Panc1 (cell line): ENCODE measurements at regions not wholly inside any gene's neighbourhood (a gene's known extent, or its start where the extent isn't known, plus 50 kb on each side); places are given as distances from the start of the nearest gene placed in this dataset.

Experiments
- ATAC-seq: fragments of 200-7000 bp; cut with Tn5 transposase; 2 replicates; pipeline ENCODE4 v1.9.1; 2020; ENCODE audit warnings: mild to moderate bottlenecking, moderate library complexity
- BruUV-seq: library from RNA; stranded (reverse); fragments of 400-500 nt; replicated peaks from 2 replicates; lab custom pipeline; 2021; lab: Mats Ljungman, UMichigan
- CTCF ChIA-PET: fragments of 300-600 bp; sonication (Branson Sonifier 250); formaldehyde crosslinking; loops from one replicate; lab custom pipeline; 2022; ENCODE audit warnings: antibody characterized with exemption; lab: Charles Lee
- POLR2A ChIA-PET: fragments of 300-600 bp; sonication (Branson Sonifier 250); formaldehyde crosslinking; loops from one replicate; lab custom pipeline; 2022; ENCODE audit warnings: antibody characterized with exemption; lab: Charles Lee
- DNase-seq: peaks from one replicate; pipeline ENCODE4 v3.0.0-alpha.2; 2010; ENCODE audit warnings: low read depth, low spot score
- H3K27ac ChIP-seq: 2 replicates; pipeline ENCODE4 v1.5.1; 2011; ENCODE audit warnings: mild to moderate bottlenecking, low read length, inconsistent platforms
- H3K27me3 ChIP-seq: fragments of 200-500 bp; sonication (Bioruptor generic); 2 replicates; pipeline ENCODE4 v1.6.0; 2014; ENCODE audit warnings: low read length, inconsistent platforms; ENCODE audit not compliant: control insufficient read depth, insufficient read depth
- H3K36me3 ChIP-seq: fragments of 200-500 bp; sonication (Bioruptor generic); 2 replicates; pipeline ENCODE4 v1.5.1; 2014; ENCODE audit warnings: inconsistent platforms, mild to moderate bottlenecking, low read length, moderate library complexity; ENCODE audit not compliant: control insufficient read depth, insufficient read depth
- H3K4me1 ChIP-seq: 2 replicates; pipeline ENCODE4 v1.5.1; 2011; ENCODE audit warnings: inconsistent platforms, mild to moderate bottlenecking, low read length, moderate library complexity; ENCODE audit not compliant: control insufficient read depth, insufficient read depth
- H3K4me3 ChIP-seq, 2 experiments: 2 replicates each; pipeline ENCODE4 v1.5.1; 2011 to 2012; ENCODE audit warnings: low read depth in 2 of 2, low read length in 2 of 2, mild to moderate bottlenecking in 2 of 2, inconsistent platforms in 1 of 2, moderate library complexity in 1 of 2
- H3K9me3 ChIP-seq: fragments of 200-500 bp; sonication (Bioruptor generic); 2 replicates; pipeline ENCODE4 v1.5.1; 2014; ENCODE audit warnings: low read depth, mild to moderate bottlenecking, inconsistent platforms, low read length, moderate library complexity; ENCODE audit not compliant: control insufficient read depth, insufficient read depth
- POLR2AphosphoS5 ChIP-seq: IDR thresholded peaks from 2 replicates; pipeline ENCODE4 v1.6.1; 2012; ENCODE audit warnings: mild to moderate bottlenecking, low read depth, low read length, moderate library complexity
- SIN3A ChIP-seq: IDR thresholded peaks from 2 replicates; pipeline ENCODE4 v1.6.1; 2012; ENCODE audit warnings: low read depth, mild to moderate bottlenecking, low read length, moderate library complexity, borderline replicate concordance; ENCODE audit not compliant: insufficient read depth
- TCF7L2 ChIP-seq: IDR thresholded peaks from 2 replicates; pipeline ENCODE4 v1.6.1; 2011; ENCODE audit warnings: mild to moderate bottlenecking, low read depth, low read length, inconsistent platforms
- in situ Hi-C: cut with HindIII; loops from 2 replicates; pipeline ENCODE4 v1.10.0; 2016; ENCODE audit warnings: low sequenced_read_pairs, low pct_unique_long_range_greater_than_20kb
- intact Hi-C: fragments of 100-400 bp; cut with micrococcal nuclease; formaldehyde crosslinking; loops from one replicate; pipeline ENCODE4 v1.10.0; 2022; ENCODE audit not compliant: unreplicated experiment
- TF ChIP-seq, protein P1 (sequence below): fragments of 450-650 bp; IDR thresholded peaks from 2 replicates; pipeline ENCODE4 v1.5.1; 2017; ENCODE audit warnings: mild to moderate bottlenecking
- TF ChIP-seq, protein P2 (sequence below), 2 experiments: IDR thresholded peaks; 2 replicates each; pipeline ENCODE4 v1.6.1; 2011 to 2012; ENCODE audit warnings: low read depth in 2 of 2, control low read depth in 1 of 2, low read length in 1 of 2, mild to moderate bottlenecking in 1 of 2, moderate library complexity in 1 of 2; ENCODE audit not compliant: insufficient read depth in 1 of 2

DNA sequence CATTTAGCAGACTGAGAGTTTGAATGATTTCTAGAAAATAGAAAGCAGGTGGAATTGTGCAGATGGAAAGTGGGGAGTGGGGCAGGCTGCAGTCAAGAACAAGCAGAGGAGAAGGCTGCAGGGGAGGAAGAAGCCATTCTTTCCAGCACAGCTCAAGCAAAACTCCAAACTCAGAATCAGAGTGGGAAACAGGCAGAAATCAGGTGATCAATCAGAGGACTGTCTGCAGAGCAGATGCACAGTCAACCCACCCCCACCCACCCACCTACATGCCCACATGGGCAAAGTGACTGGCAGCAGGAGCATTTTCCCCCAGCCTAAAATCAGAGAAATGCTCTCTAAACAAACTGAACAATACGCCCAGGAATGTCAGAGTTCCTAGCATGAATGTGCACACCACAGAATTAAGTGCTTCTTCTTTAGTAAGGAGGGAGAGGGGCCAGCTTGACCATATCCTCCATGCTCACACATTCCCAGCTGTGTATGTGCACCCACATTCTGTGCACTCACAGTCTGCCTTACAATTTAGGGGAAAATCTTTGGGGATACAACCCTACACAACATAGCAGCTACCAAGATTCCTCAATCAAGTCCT lies 194.1 kb upstream of the PLEKHA5 start:
- Histone ChIP-seq H3K27ac (no peak overlapping the region), H3K36me3 (no peaks in the 10 kb centered on the region), H3K9me3 (no peaks in the 10 kb centered on the region), H3K4me3 (no peak overlapping the region), H3K4me1 (no peaks in the 10 kb centered on the region), H3K27me3 (no peaks in the 10 kb centered on the region)
- in situ Hi-C loops = no loop called here
- ATAC-seq (no peak), DNase-seq (no peak)
- TF ChIP-seq, protein P1, sequence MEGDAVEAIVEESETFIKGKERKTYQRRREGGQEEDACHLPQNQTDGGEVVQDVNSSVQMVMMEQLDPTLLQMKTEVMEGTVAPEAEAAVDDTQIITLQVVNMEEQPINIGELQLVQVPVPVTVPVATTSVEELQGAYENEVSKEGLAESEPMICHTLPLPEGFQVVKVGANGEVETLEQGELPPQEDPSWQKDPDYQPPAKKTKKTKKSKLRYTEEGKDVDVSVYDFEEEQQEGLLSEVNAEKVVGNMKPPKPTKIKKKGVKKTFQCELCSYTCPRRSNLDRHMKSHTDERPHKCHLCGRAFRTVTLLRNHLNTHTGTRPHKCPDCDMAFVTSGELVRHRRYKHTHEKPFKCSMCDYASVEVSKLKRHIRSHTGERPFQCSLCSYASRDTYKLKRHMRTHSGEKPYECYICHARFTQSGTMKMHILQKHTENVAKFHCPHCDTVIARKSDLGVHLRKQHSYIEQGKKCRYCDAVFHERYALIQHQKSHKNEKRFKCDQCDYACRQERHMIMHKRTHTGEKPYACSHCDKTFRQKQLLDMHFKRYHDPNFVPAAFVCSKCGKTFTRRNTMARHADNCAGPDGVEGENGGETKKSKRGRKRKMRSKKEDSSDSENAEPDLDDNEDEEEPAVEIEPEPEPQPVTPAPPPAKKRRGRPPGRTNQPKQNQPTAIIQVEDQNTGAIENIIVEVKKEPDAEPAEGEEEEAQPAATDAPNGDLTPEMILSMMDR = no peak
- TF ChIP-seq TCF7L2 (no peak), SIN3A (no peak), POLR2AphosphoS5 (no peak)
- TF ChIP-seq, protein P2, sequence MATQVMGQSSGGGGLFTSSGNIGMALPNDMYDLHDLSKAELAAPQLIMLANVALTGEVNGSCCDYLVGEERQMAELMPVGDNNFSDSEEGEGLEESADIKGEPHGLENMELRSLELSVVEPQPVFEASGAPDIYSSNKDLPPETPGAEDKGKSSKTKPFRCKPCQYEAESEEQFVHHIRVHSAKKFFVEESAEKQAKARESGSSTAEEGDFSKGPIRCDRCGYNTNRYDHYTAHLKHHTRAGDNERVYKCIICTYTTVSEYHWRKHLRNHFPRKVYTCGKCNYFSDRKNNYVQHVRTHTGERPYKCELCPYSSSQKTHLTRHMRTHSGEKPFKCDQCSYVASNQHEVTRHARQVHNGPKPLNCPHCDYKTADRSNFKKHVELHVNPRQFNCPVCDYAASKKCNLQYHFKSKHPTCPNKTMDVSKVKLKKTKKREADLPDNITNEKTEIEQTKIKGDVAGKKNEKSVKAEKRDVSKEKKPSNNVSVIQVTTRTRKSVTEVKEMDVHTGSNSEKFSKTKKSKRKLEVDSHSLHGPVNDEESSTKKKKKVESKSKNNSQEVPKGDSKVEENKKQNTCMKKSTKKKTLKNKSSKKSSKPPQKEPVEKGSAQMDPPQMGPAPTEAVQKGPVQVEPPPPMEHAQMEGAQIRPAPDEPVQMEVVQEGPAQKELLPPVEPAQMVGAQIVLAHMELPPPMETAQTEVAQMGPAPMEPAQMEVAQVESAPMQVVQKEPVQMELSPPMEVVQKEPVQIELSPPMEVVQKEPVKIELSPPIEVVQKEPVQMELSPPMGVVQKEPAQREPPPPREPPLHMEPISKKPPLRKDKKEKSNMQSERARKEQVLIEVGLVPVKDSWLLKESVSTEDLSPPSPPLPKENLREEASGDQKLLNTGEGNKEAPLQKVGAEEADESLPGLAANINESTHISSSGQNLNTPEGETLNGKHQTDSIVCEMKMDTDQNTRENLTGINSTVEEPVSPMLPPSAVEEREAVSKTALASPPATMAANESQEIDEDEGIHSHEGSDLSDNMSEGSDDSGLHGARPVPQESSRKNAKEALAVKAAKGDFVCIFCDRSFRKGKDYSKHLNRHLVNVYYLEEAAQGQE (IDR thresholded peaks at IDR 0.05; ENCODE audit: insufficient read depth in 1 of 2, low read depth in 2 of 2, low read length in 1 of 2) = no peak
- intact Hi-C loops = loop anchor here (2.0 kb wide), 1 partner anchor 51 kb away; no protein-coding TSS in a partner anchor
- BruUV-seq = no TSS peak
- ChIA-PET CTCF (no interaction called here), POLR2A (no interaction called here)

DNA sequence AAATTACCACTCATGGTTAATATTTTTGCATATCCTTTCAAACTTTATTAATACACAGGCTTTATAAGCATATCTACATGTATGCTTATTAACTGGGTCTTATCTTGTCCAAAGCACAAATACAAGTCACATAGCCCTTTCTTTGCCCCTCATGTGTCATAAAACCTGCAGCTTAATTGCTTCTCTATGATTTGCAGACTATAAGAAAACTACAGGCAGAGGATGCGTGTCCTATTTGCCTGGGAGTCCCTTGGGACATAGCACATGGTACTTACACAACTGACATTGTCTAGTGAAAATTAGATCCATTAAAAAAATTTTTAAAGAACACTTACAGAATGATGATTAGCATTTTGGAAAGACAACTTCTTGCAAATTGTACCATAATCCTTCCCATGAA lies 190.5 kb upstream of the PLEKHA5 start:
- intact Hi-C loops (no loop called here), in situ Hi-C loops (no loop called here)
- no TSS peak for BruUV-seq
- no peak overlapping the region for H3K4me3 ChIP-seq
- no peak for DNase-seq
- H3K27ac ChIP-seq = no peak overlapping the region
- no peaks in the 10 kb centered on the region for H3K27me3 ChIP-seq
- H3K9me3 ChIP-seq = no peaks in the 10 kb centered on the region
- no peaks in the 10 kb centered on the region for H3K36me3 ChIP-seq
- H3K4me1 ChIP-seq = no peaks in the 10 kb centered on the region
- POLR2A ChIA-PET = no interaction called here
- ATAC-seq = no peak
- CTCF ChIA-PET = no interaction called here
- TF ChIP-seq POLR2AphosphoS5 (no peak), TCF7L2 (no peak), SIN3A (no peak)
- TF ChIP-seq, protein P2 (IDR thresholded peaks at IDR 0.05; ENCODE audit: insufficient read depth in 1 of 2, low read depth in 2 of 2, low read length in 1 of 2) = no peak
- TF ChIP-seq, protein P1 = no peak
